ENCODE measurements at regions not wholly inside any gene's neighbourhood (a gene's known extent, or its start where the extent isn't known, plus 50 kb on each side); places are given as distances from the start of the nearest gene placed in this dataset.
A peak's percentile ranks its signal among the peaks of the same experiment; 100 is the strongest.

DNA sequence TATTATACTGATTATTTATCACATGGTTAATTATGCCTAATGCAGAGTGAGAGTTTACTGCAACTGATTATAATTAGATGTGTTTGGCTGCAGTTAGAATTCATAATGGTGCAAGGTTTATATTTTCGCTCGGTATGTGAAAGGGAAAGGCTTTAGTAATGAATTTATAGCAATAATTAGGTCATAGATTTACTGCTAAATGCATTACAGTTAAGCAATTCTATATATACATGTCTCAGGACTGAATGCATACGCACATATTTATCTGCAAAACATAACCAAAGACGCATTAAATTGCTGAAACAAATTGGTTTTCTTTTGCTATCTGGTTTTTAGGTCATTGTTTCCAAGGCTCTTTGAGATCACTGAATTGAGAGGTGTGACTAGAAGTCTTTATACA lies 428.1 kb upstream of the PDE3A start:
- H3K36me3 ChIP-seq: no peaks in the 10 kb centered on the region
- no peaks in the 10 kb centered on the region for H3K4me1 ChIP-seq
- no peak overlapping the region for H3K27ac ChIP-seq
- DNase-seq (no peak), ATAC-seq (no peak)
- H3K9me3 ChIP-seq: no peaks in the 10 kb centered on the region
- intact Hi-C loops (cut with DNase I): no loop called here
- H3K4me3 ChIP-seq: no peak overlapping the region
- H3K27me3 ChIP-seq: no peaks in the 10 kb centered on the region
- TF ChIP-seq, protein P1, sequence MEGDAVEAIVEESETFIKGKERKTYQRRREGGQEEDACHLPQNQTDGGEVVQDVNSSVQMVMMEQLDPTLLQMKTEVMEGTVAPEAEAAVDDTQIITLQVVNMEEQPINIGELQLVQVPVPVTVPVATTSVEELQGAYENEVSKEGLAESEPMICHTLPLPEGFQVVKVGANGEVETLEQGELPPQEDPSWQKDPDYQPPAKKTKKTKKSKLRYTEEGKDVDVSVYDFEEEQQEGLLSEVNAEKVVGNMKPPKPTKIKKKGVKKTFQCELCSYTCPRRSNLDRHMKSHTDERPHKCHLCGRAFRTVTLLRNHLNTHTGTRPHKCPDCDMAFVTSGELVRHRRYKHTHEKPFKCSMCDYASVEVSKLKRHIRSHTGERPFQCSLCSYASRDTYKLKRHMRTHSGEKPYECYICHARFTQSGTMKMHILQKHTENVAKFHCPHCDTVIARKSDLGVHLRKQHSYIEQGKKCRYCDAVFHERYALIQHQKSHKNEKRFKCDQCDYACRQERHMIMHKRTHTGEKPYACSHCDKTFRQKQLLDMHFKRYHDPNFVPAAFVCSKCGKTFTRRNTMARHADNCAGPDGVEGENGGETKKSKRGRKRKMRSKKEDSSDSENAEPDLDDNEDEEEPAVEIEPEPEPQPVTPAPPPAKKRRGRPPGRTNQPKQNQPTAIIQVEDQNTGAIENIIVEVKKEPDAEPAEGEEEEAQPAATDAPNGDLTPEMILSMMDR (IDR thresholded peaks at IDR 0.05): no peak

DNA sequence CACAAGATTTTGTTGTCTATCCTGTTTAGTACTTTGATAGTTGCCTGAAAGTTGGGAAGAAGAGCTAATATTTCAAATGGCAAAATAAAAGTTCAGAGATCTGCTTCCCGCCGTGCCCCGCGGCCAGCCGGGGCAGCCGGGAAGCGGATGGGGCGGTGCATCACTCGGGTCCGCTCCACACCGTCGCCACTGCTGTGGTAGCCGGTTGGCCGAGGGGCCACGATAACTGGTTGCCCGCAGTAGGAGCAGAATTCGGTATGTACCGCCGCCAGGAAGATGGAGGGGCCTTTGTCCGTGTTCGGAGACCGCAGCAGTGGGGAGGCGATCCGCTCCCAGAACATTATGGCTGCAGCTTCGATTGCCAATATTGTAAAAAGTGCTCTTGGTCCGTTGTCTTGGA lies 427.2 kb upstream of the PDE3A start:
- no peak overlapping the region for H3K4me3 ChIP-seq
- H3K27me3 ChIP-seq: no peaks in the 10 kb centered on the region
- intact Hi-C loops (cut with DNase I): no loop called here
- no peak overlapping the region for H3K27ac ChIP-seq
- ATAC-seq (no peak), DNase-seq (peak in 1 of 4 donors; percentile 63)
- H3K4me1 ChIP-seq: no peaks in the 10 kb centered on the region
- no peaks in the 10 kb centered on the region for H3K9me3 ChIP-seq
- TF ChIP-seq, protein P1 (IDR thresholded peaks at IDR 0.05): no peak
- H3K36me3 ChIP-seq: no peaks in the 10 kb centered on the region

DNA sequence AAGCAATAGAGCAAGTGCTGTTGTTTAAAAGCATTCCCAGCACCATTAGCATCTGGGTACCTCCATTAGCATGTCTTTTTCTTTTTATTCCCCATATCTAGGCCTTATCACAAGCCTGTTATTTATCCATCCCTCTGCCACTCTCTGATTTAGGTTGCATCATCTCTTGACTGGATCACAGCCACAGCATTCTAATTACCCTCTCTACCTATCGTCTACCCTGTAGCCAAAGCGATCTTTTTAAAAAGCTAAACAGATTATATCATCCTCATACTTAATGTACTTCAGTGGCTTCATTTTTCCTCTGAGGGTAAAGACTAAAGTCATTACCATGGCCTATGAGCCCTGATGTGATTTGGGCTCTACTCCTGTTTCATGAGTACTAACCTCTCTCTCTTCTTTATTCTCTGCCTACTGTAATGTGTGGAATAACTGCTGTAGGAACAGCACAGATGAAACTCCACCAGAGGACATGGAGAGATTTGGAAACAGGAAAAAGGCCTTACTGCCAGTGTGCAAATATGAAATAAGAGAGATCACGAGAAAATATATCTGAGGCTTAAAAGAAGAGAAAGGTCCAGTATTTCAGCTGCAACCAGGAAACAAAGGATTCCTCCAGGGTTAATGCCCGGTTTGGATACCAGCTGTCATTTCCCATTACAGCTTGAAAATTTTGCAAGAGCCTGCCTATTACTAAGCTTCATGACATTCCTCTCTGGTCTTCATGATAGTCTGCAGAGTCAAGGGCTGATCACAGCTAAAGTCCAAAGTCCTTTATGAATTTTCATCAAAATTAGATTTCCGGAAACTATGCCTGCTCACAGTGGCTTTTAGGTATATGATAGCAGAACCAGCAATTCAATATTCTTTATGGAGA lies 422.5 kb upstream of the PDE3A start:
- intact Hi-C loops (cut with DNase I): no loop called here
- ATAC-seq (no peak), DNase-seq (no peak)
- Histone ChIP-seq H3K27ac (peak overlapping the region in 1 of 2 donors; percentile 7), H3K36me3 (no peaks in the 10 kb centered on the region), H3K4me1 (no peaks in the 10 kb centered on the region), H3K9me3 (no peaks in the 10 kb centered on the region), H3K4me3 (no peak overlapping the region), H3K27me3 (no peaks in the 10 kb centered on the region)
- TF ChIP-seq, protein P1 (IDR thresholded peaks at IDR 0.05): no peak

DNA sequence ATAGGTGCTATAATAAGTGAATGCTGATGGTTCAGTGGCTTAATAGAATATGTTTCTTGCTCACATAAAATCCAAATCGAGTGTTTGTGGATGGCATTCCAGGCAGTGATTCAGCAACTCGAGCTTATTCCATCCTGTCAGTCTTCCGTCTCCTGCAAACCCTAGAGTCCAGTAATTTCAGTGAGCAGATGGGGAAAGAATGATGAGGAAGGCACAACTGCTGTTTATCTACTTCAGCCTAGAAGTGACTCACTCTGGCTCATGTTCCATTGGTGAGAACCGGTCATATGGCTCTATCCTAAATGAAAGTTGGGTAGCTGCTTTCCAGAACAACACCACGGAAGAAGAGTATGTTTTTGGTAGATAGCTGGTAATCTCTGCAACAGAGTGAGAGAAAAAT lies 421.8 kb upstream of the PDE3A start:
- H3K4me3 ChIP-seq: no peak overlapping the region
- ATAC-seq: peak; percentile 61
- no peaks in the 10 kb centered on the region for H3K27me3 ChIP-seq
- no peaks in the 10 kb centered on the region for H3K4me1 ChIP-seq
- H3K9me3 ChIP-seq: no peaks in the 10 kb centered on the region
- H3K36me3 ChIP-seq: no peaks in the 10 kb centered on the region
- intact Hi-C loops (cut with DNase I): no loop called here
- DNase-seq: no peak
- no peak overlapping the region for H3K27ac ChIP-seq
- TF ChIP-seq, protein P1 (IDR thresholded peaks at IDR 0.05): no peak

DNA sequence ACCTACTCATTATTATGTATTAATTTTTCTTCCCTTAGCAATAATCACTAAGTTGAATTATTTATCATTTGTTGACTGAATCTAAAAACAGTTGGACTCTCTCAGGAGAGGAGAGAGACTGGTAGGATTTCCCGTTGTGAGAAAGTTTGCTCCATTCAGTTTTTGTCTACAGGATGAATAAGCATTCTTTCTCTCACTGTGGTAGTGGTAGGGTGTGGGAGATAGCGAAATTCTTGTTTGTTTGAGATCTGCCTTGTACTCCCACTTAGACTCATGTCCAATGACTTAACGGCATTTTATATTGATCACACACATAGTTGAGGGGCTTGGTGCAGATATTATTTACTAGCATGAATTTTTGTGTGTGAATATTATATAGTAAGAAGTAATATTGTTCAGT lies 421.0 kb upstream of the PDE3A start:
- TF ChIP-seq, protein P1 (IDR thresholded peaks at IDR 0.05): no peak
- Histone ChIP-seq H3K36me3 (no peaks in the 10 kb centered on the region), H3K27me3 (no peaks in the 10 kb centered on the region), H3K27ac (no peak overlapping the region), H3K9me3 (no peaks in the 10 kb centered on the region), H3K4me3 (no peak overlapping the region), H3K4me1 (no peaks in the 10 kb centered on the region)
- no peak for ATAC-seq
- DNase-seq: no peak
- intact Hi-C loops (cut with DNase I): no loop called here

Measured in left lung (tissue), 4 donors.